GM12878 (cell line): ENCODE measurements at regions not wholly inside any gene's neighbourhood (a gene's known extent, or its start where the extent isn't known, plus 50 kb on each side); places are given as distances from the start of the nearest gene placed in this dataset.

ENCODE experiments used
- ATAC-seq: fragments of 200-7000 bp; cut with Tn5 transposase; 3 replicates; pipeline ENCODE4 v1.9.1; 2020; ENCODE audit warnings: mild to moderate bottlenecking, moderate library complexity
- BruUV-seq: library from RNA; stranded (reverse); fragments of 400-500 nt; replicated peaks from 2 replicates; lab custom pipeline; 2021; lab: Mats Ljungman, UMichigan
- CTCF ChIA-PET: fragments of 300-600 bp; sonication (Branson Sonifier 250); formaldehyde crosslinking; extraction: SDS; loops from one replicate; lab custom pipeline; 2021; ENCODE audit warnings: inconsistent platforms; lab: Yijun Ruan, JAX
- POLR2A ChIA-PET: fragments of 350-600 bp; formaldehyde crosslinking; extraction: SDS; loops from one replicate; lab custom pipeline; 2021; ENCODE audit warnings: inconsistent platforms; lab: Charles Lee
- RAD21 ChIA-PET: fragments of 300-600 bp; sonication (Branson Sonifier 250); formaldehyde crosslinking; loops from one replicate; lab custom pipeline; 2023; ENCODE audit warnings: antibody characterized with exemption; ENCODE audit not compliant: unreplicated experiment; lab: Charles Lee
- SMC1A ChIA-PET: fragments of 300-600 bp; sonication (Branson Sonifier 250); formaldehyde crosslinking; loops from one replicate; lab custom pipeline; 2023; ENCODE audit not compliant: unreplicated experiment, uncharacterized antibody; lab: Charles Lee
- DNase-seq: peaks from one replicate; pipeline ENCODE4 v3.0.0-alpha.2; 2011; ENCODE audit warnings: low read depth, low spot score
- FAIRE-seq: peaks from 3 replicates; lab custom pipeline; 2011; peaks lifted over from hg19 to GRCh38; lab: Jason Lieb, UNC
- H2AFZ ChIP-seq: 2 replicates; pipeline ENCODE4 v1.6.0; 2011; ENCODE audit warnings: low read depth, low read length, control low read depth; ENCODE audit not compliant: control insufficient read depth
- H3K27ac ChIP-seq: 2 replicates; pipeline ENCODE4 v1.5.1; 2011; ENCODE audit warnings: control low read depth; ENCODE audit not compliant: control insufficient read depth, insufficient read depth
- H3K27me3 ChIP-seq, 2 experiments: replicated peaks in 1 of 2; 2 replicates each; pipeline versions ENCODE4 v1.6.0 to v1.6.1; 2011; ENCODE audit warnings: low read length in 1 of 2; ENCODE audit not compliant: control insufficient read depth in 2 of 2, insufficient read depth in 2 of 2
- H3K36me3 ChIP-seq, 2 experiments: 2 replicates each; pipeline ENCODE4 v1.5.1; 2011; ENCODE audit warnings: low read length in 1 of 2; ENCODE audit not compliant: control insufficient read depth in 2 of 2, insufficient read depth in 2 of 2
- H3K4me1 ChIP-seq: 2 replicates; pipeline ENCODE4 v1.6.1; 2011; ENCODE audit warnings: mild to moderate bottlenecking, low read length, moderate library complexity, mixed read lengths; ENCODE audit not compliant: control insufficient read depth, insufficient read depth
- H3K4me2 ChIP-seq: 2 replicates; pipeline ENCODE4 v1.6.0; 2011; ENCODE audit warnings: control low read depth; ENCODE audit not compliant: control insufficient read depth, insufficient read depth
- H3K4me3 ChIP-seq: fragments of 200-600 bp; sonication (generic); 2 replicates; pipeline ENCODE4 v1.5.1; 2016
- H3K79me2 ChIP-seq: 2 replicates; pipeline ENCODE4 v1.6.0; 2011; ENCODE audit warnings: low read length; ENCODE audit not compliant: control insufficient read depth, insufficient read depth
- H3K9ac ChIP-seq: 2 replicates; pipeline ENCODE4 v1.8.0; 2011; ENCODE audit warnings: low read length, control low read depth, mixed read lengths; ENCODE audit not compliant: control insufficient read depth, insufficient read depth
- H3K9me3 ChIP-seq: replicated peaks from 3 replicates; pipeline ENCODE4 v1.5.1; 2011; ENCODE audit warnings: mild to moderate bottlenecking, low read length; ENCODE audit not compliant: control insufficient read depth, insufficient read depth
- H4K20me1 ChIP-seq: 2 replicates; pipeline ENCODE4 v1.6.0; 2011; ENCODE audit not compliant: control insufficient read depth, insufficient read depth
- CHD4 ChIP-seq: fragments of 200-600 bp; sonication (generic); IDR thresholded peaks from 2 replicates; pipeline ENCODE4 v1.6.1; 2016; ENCODE audit warnings: mild to moderate bottlenecking
- EZH2 ChIP-seq: IDR thresholded peaks from 2 replicates; pipeline ENCODE4 v1.6.1; 2012; ENCODE audit warnings: low read depth, mild to moderate bottlenecking, control low read depth, inconsistent platforms, low read length, borderline replicate concordance; ENCODE audit not compliant: control insufficient read depth
- MYB ChIP-seq: fragments of 150-350 bp; IDR thresholded peaks from 2 replicates; pipeline ENCODE4 v1.6.1; 2014; ENCODE audit warnings: mild to moderate bottlenecking, low read depth, low read length, borderline replicate concordance
- MYC ChIP-seq: IDR thresholded peaks from 2 replicates; pipeline ENCODE4 v1.6.1; 2011; ENCODE audit warnings: mild to moderate bottlenecking, low read length, moderate library complexity, inconsistent platforms; ENCODE audit not compliant: insufficient read depth, insufficient replicate concordance, insufficient read length, severe bottlenecking
- NFIC ChIP-seq: IDR thresholded peaks from 2 replicates; pipeline ENCODE4 v1.6.1; 2012; ENCODE audit warnings: low read depth, mild to moderate bottlenecking, inconsistent platforms, low read length, moderate library complexity
- NFYA ChIP-seq: IDR thresholded peaks from 2 replicates; pipeline ENCODE4 v1.6.1; 2011; ENCODE audit warnings: low read depth, mild to moderate bottlenecking, low read length, improper control_type of control experiment, borderline replicate concordance
- NR2F1 ChIP-seq: fragments of 450-650 bp; conservative IDR thresholded peaks from 2 replicates; pipeline ENCODE4 v1.6.1; 2017; ENCODE audit warnings: mild to moderate bottlenecking
- NRF1 ChIP-seq: conservative IDR thresholded peaks from 2 replicates; pipeline ENCODE4 v1.6.1; 2011; ENCODE audit warnings: mild to moderate bottlenecking, low read depth, low read length, improper control_type of control experiment
- RAD51 ChIP-seq: fragments of 450-650 bp; IDR thresholded peaks from 2 replicates; pipeline ENCODE4 v1.6.1; 2016; ENCODE audit warnings: moderate library complexity, mild to moderate bottlenecking, inconsistent platforms
- SREBF2 ChIP-seq: IDR thresholded peaks from 2 replicates; pipeline ENCODE4 v1.6.1; 2012; ENCODE audit warnings: mild to moderate bottlenecking, low read length
- TAF1 ChIP-seq: IDR thresholded peaks from 2 replicates; pipeline ENCODE4 v1.6.1; 2011; ENCODE audit warnings: mild to moderate bottlenecking, low read depth, low read length, borderline replicate concordance
- TBL1XR1 ChIP-seq: IDR thresholded peaks from 2 replicates; pipeline ENCODE4 v1.6.1; 2012; ENCODE audit warnings: low read depth, low read length, improper control_type of control experiment
- YBX1 ChIP-seq: fragments of 450-650 bp; IDR thresholded peaks from 2 replicates; pipeline ENCODE4 v1.6.1; 2016; ENCODE audit warnings: antibody characterized with exemption
- ZNF274 ChIP-seq: IDR thresholded peaks from one replicate; pipeline ENCODE4 v1.8.0; 2011; ENCODE audit not compliant: insufficient read length, insufficient read depth
- WGBS: methylation state at CpG from one replicate; pipeline ENCODE4 v1.1.6; 2016; ENCODE audit warnings: low lambda C conversion rate; ENCODE audit not compliant: insufficient replicate concordance, insufficient coverage; ENCODE audit errors: missing lambda C conversion rate; 5-methylcytosine and 5-hydroxymethylcytosine counted together
- in situ Hi-C: fragments of 300-500 bp; cut with MboI; formaldehyde crosslinking; loops from 9 replicates; pipeline ENCODE4 v1.14.3; 2018; ENCODE audit warnings: mixed read lengths
- intact Hi-C: fragments of 100-400 bp; cut with micrococcal nuclease; formaldehyde crosslinking; loops from one replicate; pipeline ENCODE4 v1.14.2; 2022; ENCODE audit not compliant: unreplicated experiment
- TF ChIP-seq, protein P1 (sequence below): IDR thresholded peaks from 2 replicates; pipeline ENCODE4 v1.6.1; 2012; ENCODE audit warnings: low read length, inconsistent platforms

DNA sequence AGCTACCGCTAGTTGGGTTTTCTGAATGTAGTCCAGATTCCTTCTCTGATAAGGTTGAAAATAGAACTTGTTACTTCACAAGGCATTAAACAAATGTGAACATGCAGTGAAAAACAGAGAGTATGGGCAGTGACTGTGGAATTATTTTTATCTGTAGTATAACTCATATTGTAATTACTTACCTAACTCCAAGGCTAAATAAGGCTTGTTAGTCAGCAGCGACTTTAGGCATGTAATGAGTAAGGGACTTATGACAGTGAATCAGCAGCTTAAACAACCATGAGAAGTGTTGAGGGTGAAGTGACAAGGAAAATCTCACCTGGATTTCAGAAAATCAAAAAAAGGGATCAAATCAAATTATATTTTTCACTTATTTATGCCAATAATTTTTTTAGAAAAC, 1719.5 kb upstream of the MIR17HG start:
- ChIA-PET CTCF (no interaction called here), POLR2A (no interaction called here), SMC1A (no interaction called here), RAD21 (no interaction called here)
- Histone ChIP-seq H2AFZ (no peak overlapping the region), H3K4me1 (no peaks in the 10 kb centered on the region), H3K4me3 (no peak overlapping the region), H4K20me1 (no peaks in the 10 kb centered on the region), H3K27me3 (no peaks in the 10 kb centered on the region), H3K9me3 (no peaks in the 10 kb centered on the region), H3K9ac (no peak overlapping the region), H3K27ac (no peak overlapping the region), H3K79me2 (no peaks in the 10 kb centered on the region), H3K36me3 (no peaks in the 10 kb centered on the region), H3K4me2 (no peak overlapping the region)
- no peak for TF ChIP-seq NR2F1
- no peak for FAIRE-seq
- no peak for ATAC-seq
- no TSS peak for BruUV-seq
- in situ Hi-C loops (no loop called here), intact Hi-C loops (no loop called here)
- DNase-seq = no peak
- WGBS = 24% methylated on average over 2 of the region's 2 CpGs

DNA sequence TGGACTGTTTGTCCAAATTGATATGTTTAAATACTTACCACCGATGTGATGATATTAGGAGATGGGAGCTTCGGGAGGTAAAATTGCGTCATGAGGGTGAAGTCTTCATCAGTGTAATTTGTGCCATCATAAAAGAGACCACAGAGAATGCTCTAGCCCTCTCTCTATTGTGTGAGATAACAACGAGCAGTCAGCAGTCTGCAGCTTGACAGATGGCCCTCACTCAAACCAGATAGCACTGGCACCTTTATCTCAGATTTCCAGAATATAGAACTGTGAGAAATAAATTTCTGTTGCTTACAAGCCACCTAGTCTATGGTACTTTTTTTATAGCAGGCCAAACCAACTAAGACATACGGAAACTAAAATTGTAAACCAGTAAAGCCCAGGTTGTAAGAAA, 1718.9 kb upstream of the MIR17HG start:
- Histone ChIP-seq H3K4me2 (no peak overlapping the region), H2AFZ (no peak overlapping the region), H3K27me3 (no peaks in the 10 kb centered on the region), H3K9me3 (no peaks in the 10 kb centered on the region), H3K27ac (no peak overlapping the region), H3K79me2 (no peaks in the 10 kb centered on the region), H3K4me1 (no peaks in the 10 kb centered on the region), H4K20me1 (no peaks in the 10 kb centered on the region), H3K4me3 (no peak overlapping the region), H3K9ac (no peak overlapping the region), H3K36me3 (no peaks in the 10 kb centered on the region)
- no TSS peak for BruUV-seq
- no peak for FAIRE-seq
- in situ Hi-C loops = no loop called here
- ChIA-PET CTCF (no interaction called here), RAD21 (no interaction called here), SMC1A (interaction anchor here (0.5 kb wide), 1 partner anchor 272 kb away, joined by 3 read pairs; no protein-coding TSS in a partner anchor), POLR2A (no interaction called here)
- TF ChIP-seq ZNF274 (no peak), MYC (no peak), EZH2 (no peak), TBL1XR1 (no peak), YBX1 (no peak), SREBF2 (no peak), MYB (no peak), TAF1 (no peak), NRF1 (no peak), NFIC (no peak), NFYA (no peak), RAD51 (no peak), CHD4 (no peak)
- TF ChIP-seq, protein P1, sequence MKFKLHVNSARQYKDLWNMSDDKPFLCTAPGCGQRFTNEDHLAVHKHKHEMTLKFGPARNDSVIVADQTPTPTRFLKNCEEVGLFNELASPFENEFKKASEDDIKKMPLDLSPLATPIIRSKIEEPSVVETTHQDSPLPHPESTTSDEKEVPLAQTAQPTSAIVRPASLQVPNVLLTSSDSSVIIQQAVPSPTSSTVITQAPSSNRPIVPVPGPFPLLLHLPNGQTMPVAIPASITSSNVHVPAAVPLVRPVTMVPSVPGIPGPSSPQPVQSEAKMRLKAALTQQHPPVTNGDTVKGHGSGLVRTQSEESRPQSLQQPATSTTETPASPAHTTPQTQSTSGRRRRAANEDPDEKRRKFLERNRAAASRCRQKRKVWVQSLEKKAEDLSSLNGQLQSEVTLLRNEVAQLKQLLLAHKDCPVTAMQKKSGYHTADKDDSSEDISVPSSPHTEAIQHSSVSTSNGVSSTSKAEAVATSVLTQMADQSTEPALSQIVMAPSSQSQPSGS = no peak
- ATAC-seq = no peak
- DNase-seq = no peak
- WGBS = 34% methylated on average over 5 of the region's 5 CpGs
- intact Hi-C loops = no loop called here
